Dedifferentiated amniotic fluid mesenchymal stem cell (primary cell): ENCODE measurements at regions not wholly inside any gene's neighbourhood (a gene's known extent, or its start where the extent isn't known, plus 50 kb on each side); places are given as distances from the start of the nearest gene placed in this dataset.

Experiments used
- DNase-seq: peaks from one replicate; pipeline ENCODE4 v3.0.0-alpha.2; 2016; ENCODE audit errors: extremely low spot score

GRCh38 chr3:117184574-117184973 is 475.0 kb downstream of the TUSC7 start:
- peak; percentile 37 for DNase-seq

DNA sequence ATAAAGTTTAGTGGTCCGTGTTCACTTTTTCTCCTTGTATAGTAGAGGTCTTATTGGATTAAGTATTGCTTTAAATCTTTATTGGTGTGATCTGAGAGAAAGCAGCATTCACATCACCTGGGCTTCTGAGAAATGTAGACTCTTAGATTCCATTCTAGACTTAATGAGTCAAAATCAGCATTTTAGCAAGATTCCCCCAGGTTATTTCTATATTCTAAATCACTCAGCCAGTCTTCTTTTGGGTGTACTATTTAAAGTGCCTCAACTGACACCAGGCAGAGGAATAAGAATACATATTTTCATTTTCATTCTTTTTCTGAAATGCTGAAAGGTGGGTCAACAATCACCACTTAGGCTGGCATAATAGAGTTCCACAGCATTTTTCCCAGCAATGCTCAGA is 481.7 kb downstream of the TUSC7 start:
- DNase-seq, result no peak

GRCh38 chr3:117192888-117193287 is 483.3 kb downstream of the TUSC7 start:
- DNase-seq, result no peak

DNA sequence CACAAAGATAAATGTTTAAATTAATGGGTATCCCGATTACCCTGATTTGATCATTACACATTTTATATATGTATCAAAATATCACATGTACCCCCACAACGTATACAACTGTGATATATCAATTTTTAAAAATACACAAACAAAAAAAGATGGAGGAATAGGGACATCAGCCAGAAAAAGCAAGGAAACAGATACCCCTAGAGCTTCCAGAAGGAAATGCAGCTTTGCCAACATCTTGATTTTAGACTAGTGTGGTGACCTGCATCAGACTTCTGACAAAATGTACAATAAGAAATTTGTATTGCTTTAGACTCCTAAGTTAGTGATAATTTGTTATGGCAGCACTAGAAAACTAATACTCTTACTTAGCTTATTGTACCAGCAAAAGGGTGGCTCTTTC is 483.8 kb downstream of the TUSC7 start:
- DNase-seq, result no peak

GRCh38 chr3:117195034-117195433 is 485.5 kb downstream of the TUSC7 start:
- no peak for DNase-seq

- no peak for DNase-seq
Observed at GRCh38 chr3:117200962-117201361, 491.4 kb downstream of the TUSC7 start.

- no peak for DNase-seq
Observed at GRCh38 chr3:117201901-117202774, 492.6 kb downstream of the TUSC7 start.

DNA sequence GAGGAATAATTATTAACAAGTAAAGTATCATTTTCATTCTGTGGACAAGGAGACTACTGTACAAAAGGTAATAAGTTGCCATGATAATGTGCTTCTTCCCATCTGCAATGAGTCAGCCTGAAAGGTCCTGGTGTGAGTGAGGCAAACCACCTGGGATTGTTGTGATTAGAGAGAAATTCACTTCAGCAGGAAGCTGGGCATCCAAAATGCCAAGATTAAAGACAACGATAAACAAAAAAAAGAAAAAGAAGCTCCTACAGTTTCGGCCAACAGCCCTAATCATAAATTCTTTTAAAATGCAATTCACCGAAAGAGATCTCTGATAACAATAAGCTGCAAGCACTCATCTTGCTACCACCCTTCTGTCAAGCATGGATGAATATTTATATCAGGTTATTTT is 507.8 kb downstream of the TUSC7 start:
- no peak for DNase-seq

GRCh38 chr3:117217760-117218316 is 508.3 kb downstream of the TUSC7 start:
- DNase-seq, result no peak

DNA sequence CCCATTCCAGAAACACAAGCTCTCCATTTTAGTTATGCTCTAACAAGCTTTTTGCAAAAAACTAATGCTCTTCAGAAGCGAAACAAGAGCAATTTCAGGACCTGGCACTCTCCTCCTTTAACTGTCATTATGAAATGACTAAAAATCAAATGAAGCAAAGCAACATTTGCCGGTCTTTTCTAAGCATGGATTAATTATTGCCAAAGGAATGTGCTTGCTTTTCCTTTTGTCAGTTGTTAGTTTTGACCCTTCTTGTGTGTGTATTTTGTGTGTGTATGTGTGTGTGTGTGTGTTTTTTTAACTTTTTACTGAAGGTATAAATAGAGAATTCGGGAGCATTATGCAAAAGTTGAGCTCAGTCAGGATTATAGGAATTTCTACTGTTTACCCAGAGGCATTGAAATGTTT is 509.1 kb downstream of the TUSC7 start:
- peak; percentile 23 for DNase-seq

GRCh38 chr3:117219296-117219695 is 509.7 kb downstream of the TUSC7 start:
- DNase-seq, result peak; percentile 65

- no peak for DNase-seq
Observed at GRCh38 chr3:117226932-117227331, 517.4 kb downstream of the TUSC7 start.

DNA sequence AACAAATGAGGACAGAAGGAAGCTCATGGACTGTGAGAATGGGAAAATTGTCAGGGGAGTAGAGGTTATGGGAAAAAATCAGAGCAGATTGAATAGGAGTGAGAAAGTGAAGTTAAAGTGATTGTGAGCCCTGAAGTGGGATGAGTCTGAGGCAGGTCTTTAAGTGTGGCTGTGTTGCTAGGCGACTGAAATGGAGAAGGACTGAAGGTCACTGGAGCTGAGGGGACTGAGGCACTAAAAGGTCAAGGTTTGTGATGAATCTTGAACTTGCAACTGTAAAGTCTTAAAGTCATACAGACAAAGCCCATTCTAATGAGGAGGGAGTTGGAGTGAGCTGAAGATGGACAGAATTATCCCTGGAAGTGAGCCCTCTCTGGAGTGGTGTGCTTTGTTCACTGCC is 518.9 kb downstream of the TUSC7 start:
- DNase-seq, result no peak

DNA sequence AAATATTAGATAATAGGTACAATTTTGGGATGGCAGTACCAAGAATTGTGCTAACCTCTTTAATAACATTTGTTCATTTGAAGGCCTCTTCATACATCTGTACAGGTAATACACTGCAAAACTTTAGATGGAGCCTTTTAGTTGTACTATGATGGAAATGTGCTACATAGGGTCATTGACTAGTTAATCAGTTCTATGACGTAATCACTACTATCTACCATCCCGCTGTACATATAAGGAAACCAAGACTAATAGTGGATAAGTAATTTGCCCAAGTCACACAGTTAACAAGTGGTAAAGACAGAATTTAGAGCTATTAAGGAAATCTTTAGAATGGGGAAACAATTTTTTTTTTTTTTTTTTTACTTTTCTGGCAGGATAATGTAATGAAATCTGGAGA is 521.3 kb downstream of the TUSC7 start:
- no peak for DNase-seq

GRCh38 chr3:117234331-117234730 is 524.8 kb downstream of the TUSC7 start:
- DNase-seq, result no peak

DNA sequence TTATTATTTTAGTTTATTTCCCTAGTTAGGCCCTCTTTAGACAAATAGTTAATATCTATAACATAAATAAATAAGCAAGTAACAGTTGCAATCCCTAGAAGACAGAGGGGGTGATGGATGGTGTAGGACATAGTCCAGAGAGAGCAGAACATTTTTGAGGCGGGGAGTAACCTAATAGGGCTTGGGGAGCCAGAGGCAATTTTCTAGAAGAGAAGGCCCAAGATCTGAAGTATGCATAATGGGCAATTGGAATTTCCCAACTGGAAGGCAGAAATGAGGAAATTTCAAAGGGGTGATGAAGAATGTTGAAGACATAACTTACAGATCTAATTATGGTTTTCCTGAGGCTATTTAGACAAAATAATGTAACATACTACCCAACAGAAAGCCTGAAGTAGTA is 525.7 kb downstream of the TUSC7 start:
- no peak for DNase-seq

DNA sequence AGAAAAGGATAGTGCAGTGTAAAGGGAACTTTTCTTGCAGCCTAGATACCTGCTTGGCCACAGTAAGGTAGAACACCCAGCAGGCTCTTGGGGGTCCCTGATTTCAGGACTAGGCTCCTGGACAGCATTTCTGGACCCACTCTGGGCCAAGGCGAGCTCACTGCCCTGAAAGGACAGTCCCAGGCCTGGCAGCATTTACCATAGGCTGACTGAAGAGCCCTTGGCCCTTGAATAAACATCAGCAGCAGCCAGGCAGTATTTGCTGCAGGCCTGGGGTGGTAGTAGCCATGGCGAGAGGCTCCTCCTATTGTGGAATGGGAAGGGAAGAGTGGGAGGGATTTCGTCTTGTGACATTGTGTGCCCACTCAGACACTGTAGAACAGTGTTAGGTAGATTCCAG is 529.2 kb downstream of the TUSC7 start:
- DNase-seq, result no peak

DNA sequence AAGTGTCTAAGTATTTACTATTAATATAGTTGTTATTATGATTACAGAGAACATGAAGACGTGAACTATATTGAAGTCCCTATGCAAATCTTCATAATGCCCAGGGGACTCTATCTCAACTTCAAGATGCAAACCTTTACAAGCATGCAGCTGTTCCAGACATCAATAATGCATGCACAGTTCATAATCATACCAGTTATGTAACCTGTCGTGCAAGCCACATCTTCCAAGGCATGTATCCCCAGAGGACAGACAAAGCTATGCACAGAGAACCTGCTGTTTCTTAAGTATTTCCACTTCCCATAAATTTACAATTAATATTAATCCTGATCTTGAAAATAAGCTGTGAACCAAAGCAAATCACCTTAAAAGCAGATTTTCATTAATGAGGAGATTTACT is 534.1 kb downstream of the TUSC7 start:
- DNase-seq, result no peak

DNA sequence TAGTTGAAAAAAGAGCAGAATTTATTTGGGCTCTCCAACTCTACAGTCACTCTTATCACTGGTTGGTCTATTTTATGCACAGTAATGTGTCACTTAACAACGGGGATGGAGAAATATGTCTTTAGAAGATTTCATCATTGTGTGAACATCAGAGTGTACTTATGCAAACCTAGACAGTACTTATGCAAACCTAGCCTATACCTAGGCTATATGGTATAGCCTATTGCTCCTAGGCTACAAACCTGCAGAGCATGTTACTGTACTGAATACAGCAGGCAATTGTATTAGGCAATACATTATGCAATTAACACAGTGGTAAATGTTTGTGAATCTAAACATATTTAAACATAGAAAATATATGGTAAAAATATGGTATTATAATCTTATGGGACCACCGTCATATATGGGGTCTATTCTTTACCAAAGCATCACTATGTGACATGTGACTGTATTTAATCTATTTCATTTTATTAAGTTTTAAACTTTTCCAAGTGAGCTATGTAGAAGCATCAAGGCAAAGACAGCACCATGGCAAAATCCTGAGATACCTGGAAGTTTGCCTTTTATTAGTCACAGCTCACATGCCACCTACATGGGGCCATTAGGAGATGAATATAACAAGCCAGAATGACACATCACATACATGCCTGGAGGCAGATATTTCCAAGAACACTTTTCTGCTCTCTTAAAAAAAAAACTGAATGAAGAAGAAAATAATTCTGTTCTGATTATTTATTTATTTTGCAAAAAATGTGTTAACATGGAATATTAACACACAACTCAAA is 537.4 kb downstream of the TUSC7 start:
- DNase-seq, result no peak

DNA sequence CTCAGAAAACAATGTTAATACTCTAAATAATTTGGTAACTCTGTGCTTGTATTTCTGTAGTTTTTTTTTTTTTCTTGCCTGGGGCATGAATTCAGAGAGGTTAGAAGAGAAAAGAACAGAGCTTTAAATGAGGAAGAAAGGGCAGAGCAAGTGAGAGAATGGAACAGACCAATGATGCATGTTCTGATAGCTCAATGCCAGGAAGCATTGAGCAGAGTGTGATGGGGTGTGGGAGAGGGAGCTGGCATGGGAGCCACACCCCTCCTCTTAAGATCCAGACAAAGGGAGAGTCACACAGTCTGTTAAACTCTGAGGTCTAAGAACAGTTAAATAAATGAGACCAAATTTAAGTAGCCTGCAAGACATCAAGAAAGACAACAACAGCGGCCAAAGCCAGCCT is 538.6 kb downstream of the TUSC7 start:
- no peak for DNase-seq

DNA sequence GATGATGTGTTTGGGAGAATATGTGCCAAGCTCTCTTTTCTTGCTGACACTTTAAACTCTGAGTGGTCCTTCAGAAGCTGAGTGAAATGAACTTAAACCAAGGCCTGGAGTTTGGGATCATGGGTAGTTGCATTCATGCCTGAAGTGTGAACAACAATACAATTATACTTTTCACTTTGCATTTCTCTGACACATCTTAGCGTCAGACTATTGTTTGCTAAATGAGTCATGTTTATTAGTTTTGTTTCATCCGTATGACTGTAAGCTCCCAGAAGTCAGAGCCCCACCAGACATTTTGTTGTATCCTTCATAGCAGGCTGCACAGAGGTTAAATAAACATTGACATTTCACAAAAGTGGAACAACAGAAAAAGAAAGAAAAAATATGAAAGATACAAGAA is 542.6 kb downstream of the TUSC7 start:
- DNase-seq, result no peak

DNA sequence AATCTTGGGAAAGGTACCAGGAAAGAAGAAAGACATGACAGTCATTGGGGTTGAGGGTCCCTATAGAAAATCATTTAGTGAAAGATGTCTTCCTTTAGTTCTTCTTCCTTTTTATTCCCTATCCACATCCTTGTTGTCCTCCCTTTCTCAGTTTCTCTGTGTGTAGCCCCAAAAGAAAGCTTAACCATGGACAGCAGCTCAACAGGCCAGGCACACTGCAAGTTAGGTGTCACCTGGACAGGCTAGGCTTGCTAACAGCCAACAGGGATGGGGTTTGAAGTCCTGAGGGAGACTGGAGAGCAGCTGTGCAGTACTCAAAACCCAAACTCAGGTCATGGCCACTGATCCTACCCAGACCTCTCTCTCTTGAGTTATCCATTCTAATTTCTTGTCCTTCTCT is 543.1 kb downstream of the TUSC7 start:
- no peak for DNase-seq

DNA sequence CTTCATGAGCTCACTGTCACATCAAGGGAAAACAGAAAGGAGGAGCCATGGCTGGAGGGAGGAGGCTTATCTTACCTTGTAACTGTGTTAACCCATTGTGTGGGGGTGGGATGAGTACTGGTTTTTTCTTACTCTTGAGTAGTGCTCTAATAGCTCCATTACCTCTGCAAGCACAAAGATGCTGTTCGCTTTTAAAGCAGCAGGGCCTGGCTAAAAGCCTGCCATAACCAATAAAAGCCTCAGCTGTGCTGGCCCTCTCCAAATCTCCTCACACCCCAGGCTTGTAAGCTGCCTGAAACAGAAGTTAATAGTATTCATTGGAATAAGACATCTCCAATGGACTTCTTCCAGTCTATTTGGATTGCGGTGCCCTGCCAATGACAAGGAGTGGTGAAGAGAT is 544.1 kb downstream of the TUSC7 start:
- no peak for DNase-seq
